ENCODE measurements at regions not wholly inside any gene's neighbourhood (a gene's known extent, or its start where the extent isn't known, plus 50 kb on each side); places are given as distances from the start of the nearest gene placed in this dataset.

GRCh38 chr12:87720967-87721366, 308.2 kb downstream of the C12orf50 start:
- no peak for TF ChIP-seq CTCF (IDR thresholded peaks at IDR 0.05)
- no peak for TF ChIP-seq POLR2AphosphoS5 (IDR thresholded peaks at IDR 0.05)

Measured in prostate gland (tissue), 2 donors.